GM19324 (cell line): ENCODE measurements at regions not wholly inside any gene's neighbourhood (a gene's known extent, or its start where the extent isn't known, plus 50 kb on each side); places are given as distances from the start of the nearest gene placed in this dataset.

Source experiments
- ATAC-seq: cut with Tn5 transposase; IDR thresholded peaks from one replicate; pipeline ENCODE4 v1.9.1; 2021; ENCODE audit warnings: mild to moderate bottlenecking, moderate library complexity; ENCODE audit not compliant: unreplicated experiment, low FRiP score

GRCh38 chr2:104708967-104709366 is 144.9 kb upstream of the POU3F3 start:
- ATAC-seq, result no peak

GRCh38 chr2:104716061-104716460 is 137.9 kb upstream of the POU3F3 start:
- no peak for ATAC-seq

- ATAC-seq, result peak; percentile 70
These were observed 120.5 kb upstream of the POU3F3 start for GRCh38 chr2:104733226-104733943.

GRCh38 chr2:104734937-104735586 is 118.9 kb upstream of the POU3F3 start:
- ATAC-seq, result no peak

- ATAC-seq, result no peak
These were observed 117.9 kb upstream of the POU3F3 start for GRCh38 chr2:104736026-104736425.

- ATAC-seq, result no peak
These were observed 112.1 kb upstream of the POU3F3 start for GRCh38 chr2:104741860-104742259.

GRCh38 chr2:104744537-104744936 is 109.4 kb upstream of the POU3F3 start:
- ATAC-seq, result no peak

- ATAC-seq, result no peak
These were observed 108.1 kb upstream of the POU3F3 start for GRCh38 chr2:104745846-104746245.

- ATAC-seq, result no peak
These were observed 107.6 kb upstream of the POU3F3 start for GRCh38 chr2:104746299-104746698.

GRCh38 chr2:104746858-104747257 is 107.1 kb upstream of the POU3F3 start:
- no peak for ATAC-seq

- ATAC-seq, result no peak
These were observed 104.0 kb upstream of the POU3F3 start for GRCh38 chr2:104749856-104750460.

- no peak for ATAC-seq
These were observed 101.4 kb upstream of the POU3F3 start for GRCh38 chr2:104752504-104752903.

GRCh38 chr2:104755026-104755878 is 98.7 kb upstream of the POU3F3 start:
- no peak for ATAC-seq

GRCh38 chr2:104756118-104756517 is 97.8 kb upstream of the POU3F3 start:
- no peak for ATAC-seq

GRCh38 chr2:104757056-104757455 is 96.9 kb upstream of the POU3F3 start:
- no peak for ATAC-seq

- no peak for ATAC-seq
These were observed 95.7 kb upstream of the POU3F3 start for GRCh38 chr2:104758199-104758620.

- no peak for ATAC-seq
These were observed 91.9 kb upstream of the POU3F3 start for GRCh38 chr2:104762031-104762430.

- ATAC-seq, result no peak
These were observed 87.2 kb upstream of the POU3F3 start for GRCh38 chr2:104766683-104767082.

- no peak for ATAC-seq
These were observed 85.2 kb upstream of the POU3F3 start for GRCh38 chr2:104768694-104769093.

- ATAC-seq, result no peak
These were observed 84.8 kb upstream of the POU3F3 start for GRCh38 chr2:104769096-104769495.

GRCh38 chr2:104772996-104773395 is 80.9 kb upstream of the POU3F3 start:
- ATAC-seq, result no peak
